Fibroblast of skin of left quadriceps (primary cell): ENCODE measurements at regions not wholly inside any gene's neighbourhood (a gene's known extent, or its start where the extent isn't known, plus 50 kb on each side); places are given as distances from the start of the nearest gene placed in this dataset.
"Not testable (repeated sequence)": the region's sequence is repeated elsewhere in the genome, so short reads cannot be mapped to it uniquely, and the experiment has no call there.

Experiments
- DNase-seq, 2 experiments: peaks; one replicate each; pipeline ENCODE4 v3.0.0-alpha.2; 2013; ENCODE audit warnings: low read depth in 2 of 2

DNA sequence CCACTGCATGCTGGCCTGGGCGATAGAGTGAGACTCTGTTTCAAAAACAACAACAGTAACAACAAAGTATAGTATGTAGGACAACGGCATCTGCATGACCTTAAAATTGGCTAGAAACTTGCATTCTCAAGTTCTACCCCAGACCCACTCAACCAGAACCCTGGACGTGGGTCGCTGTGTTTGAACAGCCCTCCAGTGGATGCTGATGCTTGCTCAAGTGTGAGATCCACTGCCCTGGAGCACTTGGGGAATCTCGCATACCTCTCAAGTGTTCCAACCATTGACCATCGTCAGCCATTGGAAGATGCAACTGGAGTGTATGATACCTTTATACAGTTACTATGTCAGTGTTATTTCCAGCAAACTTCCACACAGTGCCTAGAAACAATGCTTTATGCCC, 435.9 kb downstream of the DCDC2C start:
- DNase-seq, result no peak

DNA sequence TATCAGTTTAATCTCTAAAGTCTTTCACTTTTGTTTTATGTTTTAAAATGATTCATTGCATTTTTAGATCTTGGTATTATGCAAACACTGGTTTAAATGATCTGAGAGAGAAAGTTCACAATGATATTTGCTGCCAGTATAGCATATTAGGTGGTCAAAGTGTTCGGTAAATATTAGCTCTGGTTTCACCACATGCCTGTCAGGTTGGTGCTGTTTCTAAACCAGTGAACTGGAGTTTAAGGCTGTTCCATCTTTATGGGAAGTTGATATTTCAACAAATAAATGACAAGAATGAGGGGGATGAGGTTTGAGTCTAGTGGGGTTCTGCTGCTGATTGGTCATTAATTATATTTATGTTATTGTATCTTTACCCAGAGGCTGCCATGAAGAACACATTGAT, 436.4 kb downstream of the DCDC2C start:
- no peak for DNase-seq

DNA sequence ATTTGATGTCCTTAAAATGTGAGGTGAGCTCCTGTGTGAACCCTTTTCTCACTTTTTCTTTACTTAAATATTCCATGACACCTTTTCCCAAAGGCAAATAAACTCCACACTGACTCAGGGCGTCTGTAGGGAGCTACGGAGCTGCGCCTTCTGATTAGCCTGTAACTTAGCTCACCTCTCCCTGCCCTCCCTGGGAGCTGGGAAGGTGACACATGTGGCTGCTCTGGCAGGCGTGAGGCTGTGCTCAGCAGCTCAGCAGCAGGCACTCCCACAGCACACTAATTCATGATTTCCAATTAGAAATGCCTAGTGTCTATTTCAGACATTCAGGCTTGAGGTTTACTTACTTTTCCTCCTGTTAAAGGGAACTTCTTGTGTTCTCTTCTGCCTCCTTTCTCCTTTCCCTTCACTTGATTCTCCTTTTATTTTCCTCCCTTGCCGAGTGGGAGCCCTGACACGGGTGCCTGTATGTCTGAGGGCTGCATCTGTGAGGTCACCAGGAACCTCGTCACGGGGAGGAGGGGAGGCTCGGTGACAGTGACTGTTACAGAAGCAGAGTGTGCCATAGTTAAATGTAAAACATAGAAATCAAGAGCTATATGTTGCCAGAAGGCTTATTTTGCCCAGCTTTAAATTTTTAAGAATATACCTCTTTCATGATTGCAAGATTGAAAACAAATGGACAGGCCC, 437.1 kb downstream of the DCDC2C start:
- DNase-seq, result no peak

DNA sequence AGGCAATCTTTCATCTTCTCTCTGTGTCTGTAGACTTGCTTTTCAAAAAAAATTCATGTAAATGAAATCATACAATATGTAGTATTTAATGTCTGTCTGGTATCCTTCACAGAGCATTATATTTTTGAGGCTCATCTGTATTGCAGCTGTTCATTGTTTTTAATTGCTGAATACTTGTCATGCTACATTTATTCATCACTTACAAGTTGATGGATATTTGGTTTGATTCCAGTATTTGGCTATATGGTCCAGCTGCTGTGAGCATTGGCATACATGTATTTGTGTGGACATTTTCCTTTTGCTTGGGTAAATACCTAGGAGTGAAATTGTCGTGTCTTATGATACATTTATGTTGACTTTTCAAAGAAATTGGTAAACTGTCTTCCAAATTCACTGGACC, 441.4 kb downstream of the DCDC2C start:
- DNase-seq, result no peak

DNA sequence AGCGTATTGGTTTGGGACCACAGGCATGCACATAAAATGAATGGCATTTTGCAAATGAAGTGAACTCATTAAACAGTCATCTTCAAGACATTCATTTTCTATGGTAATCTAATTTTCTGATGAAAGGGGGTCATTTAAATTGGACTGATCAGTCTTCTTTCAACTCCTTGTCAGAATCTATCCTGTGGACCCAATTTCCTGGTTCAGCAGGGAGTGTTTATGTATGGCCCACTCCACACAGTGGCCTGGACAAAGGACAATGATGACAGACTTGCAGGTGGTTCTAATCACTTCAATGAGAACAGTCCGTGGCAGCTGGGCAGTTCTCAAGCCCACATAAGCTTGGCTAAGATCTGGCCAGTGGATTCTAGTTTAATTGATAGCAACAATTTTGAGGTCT, 448.1 kb downstream of the DCDC2C start:
- DNase-seq, result no peak

DNA sequence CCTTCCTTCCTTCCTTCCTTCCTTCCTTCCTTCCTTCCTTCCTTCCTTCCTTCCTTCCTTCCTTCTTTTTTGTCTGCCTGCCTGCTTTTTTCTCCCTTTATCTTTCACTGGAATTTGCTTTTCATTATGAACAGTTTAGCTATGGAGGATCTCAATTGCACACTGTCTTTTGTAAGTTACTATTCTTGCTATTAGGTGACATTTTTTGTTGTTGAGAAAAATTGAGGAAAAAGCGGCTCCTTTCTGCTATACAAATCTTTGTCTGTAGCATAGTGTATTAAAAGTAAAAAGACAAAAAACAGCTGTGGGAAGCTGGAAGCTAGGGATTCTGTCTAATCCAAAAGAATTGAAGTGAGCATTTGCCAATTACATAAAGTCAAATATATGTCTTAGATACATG, 448.7 kb downstream of the DCDC2C start:
- no peak for DNase-seq

DNA sequence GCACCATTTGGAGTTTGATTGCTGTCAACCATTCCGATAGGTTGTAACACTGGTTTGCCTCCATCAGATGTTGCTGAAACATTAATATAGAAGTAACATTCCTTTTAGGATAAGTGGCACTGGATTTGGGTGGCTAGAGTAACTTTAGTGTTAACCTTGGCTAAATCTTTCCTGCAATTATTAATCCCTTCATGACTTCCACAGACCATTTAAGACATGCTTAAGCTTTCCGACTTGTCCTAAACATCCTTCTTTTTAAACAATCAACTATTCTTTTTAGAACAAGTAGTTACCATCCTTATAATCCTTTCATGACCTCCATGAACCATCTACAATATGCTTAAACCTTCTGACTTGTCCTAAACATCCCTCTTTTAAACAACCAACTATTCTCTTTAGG, 465.5 kb downstream of the DCDC2C start:
- DNase-seq, result no peak

DNA sequence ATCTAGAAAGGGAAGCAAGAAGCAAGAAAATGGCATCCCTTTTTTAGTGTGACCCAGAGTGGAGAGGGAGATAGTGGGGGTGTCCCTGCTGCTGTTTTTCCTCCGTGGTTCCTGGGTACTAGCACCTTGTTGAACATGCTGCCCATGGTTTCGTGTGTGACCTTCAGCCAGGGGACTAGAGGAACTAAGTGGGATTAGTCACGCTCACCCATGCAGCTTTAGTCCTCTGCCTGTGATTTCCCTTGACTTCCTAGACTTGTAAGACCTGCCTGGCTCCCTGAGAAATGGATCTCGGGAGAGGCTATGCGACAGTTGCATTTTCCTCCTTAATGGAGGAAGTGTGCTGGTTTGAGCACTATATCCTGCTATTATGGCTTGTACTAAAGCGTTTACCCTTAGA, 471.4 kb downstream of the DCDC2C start:
- no peak for DNase-seq

DNA sequence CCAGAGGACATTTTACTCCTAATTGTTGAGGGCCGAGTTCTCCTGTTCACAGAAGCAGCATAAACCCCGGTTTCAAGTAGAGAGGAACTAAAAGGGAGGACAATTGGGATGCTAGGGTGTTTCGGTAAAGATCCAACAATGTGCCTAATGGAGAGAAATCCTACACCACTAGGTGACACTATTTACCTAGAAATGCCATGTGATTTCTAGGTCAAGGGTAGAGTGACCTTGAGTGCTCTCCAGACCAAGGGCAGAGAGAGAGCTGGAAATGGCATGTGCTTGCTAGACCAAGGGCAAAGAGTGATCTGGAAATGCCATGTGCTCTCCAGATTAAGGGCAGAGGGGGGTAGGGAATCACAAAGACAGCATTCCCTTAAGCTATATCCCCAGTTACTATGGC, 472.0 kb downstream of the DCDC2C start:
- no peak for DNase-seq

DNA sequence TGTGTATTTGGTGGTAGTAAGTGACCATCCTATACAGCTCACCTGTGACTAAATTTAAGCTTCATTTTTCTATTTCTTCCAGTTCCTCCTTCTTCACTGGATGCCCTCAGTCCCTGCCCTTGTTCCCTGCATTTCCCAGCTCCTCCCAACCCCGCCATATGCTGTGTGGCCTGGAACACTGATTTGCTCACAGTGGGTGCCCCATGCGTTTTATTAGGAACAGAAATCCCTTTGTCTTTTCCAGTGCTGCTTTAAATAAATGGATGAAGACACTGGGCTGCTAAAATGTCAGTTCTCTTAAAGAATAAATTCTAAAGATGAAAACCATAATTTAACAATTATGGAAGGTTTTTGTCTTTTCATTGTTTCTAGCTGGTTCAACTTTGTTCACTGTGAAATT, 477.3 kb downstream of the DCDC2C start:
- no peak for DNase-seq

DNA sequence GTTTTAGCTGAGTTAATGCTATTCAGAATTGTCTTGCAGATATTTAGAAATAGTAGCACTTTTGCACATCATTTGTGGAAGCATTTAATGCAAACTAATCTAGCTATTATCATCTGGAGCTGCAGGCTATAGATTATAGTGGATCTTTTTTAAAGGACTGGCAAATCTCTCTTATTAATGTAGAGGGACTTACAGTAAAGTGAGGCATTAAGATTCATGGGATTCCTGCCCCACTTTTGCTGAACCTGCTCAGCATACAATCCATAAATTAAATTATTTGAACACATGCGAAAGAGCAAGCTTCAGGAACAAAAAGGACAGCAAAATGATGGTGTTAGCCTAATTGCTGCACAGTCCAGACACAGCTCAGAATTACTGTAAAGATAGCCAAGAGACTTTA, 477.7 kb downstream of the DCDC2C start:
- DNase-seq, result no peak

DNA sequence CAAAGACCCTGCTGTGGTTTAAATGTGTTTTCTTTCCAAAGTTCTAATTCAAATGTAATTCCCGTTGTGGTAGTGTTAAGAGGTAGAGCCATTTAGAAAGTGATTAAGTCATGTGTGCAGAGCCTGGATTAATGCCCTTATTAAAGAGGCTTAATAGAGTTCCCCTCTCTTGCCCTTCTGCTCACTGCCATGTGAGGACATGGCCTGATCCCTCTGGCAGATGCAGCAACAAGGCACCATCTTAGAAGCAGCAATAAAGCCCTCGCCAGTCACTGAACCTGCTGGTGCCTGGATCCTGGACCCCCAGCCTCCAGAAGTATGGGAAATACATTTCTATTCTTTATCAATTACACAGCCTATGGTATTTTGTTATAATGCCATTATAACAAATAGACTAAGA, 485.2 kb downstream of the DCDC2C start:
- no peak for DNase-seq

DNA sequence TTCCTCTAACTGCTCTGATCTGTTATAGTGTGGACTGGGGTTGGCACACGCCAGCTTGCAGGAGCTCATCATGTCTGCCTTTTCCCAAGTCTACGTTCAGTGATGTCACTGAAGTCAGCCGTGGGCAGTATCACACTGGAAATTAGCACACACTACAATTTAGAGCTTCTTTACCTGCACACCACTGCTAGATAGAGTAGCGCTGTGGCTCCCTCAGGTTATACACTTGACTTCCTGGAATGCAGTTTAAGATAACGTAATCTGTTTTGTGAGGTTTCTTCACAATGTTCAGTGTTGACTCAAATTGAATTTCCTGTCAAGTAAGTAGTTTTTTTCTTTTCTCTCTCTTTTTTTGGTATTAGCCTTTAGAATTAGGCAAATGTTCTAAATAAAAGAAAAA, 487.2 kb downstream of the DCDC2C start:
- no peak for DNase-seq

DNA sequence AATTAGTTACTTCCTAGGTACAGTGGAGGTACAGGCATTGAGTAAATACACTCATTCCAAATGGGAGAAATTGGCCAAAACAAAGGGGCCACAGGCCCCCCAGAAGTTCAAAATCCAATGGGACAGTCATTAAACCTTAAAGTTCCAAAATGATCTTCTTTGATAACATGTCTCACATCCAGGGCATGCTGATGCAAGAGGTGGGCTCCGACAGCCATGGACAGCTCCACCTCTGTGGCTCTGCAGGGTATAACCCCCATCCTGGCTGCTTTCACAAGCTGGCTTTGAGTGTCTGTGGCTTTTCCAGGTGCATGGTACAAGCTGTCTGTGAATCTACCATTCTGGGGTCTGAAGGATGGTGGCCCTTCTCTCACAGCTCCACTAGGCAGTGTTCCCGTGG, 488.7 kb downstream of the DCDC2C start:
- no peak for DNase-seq

DNA sequence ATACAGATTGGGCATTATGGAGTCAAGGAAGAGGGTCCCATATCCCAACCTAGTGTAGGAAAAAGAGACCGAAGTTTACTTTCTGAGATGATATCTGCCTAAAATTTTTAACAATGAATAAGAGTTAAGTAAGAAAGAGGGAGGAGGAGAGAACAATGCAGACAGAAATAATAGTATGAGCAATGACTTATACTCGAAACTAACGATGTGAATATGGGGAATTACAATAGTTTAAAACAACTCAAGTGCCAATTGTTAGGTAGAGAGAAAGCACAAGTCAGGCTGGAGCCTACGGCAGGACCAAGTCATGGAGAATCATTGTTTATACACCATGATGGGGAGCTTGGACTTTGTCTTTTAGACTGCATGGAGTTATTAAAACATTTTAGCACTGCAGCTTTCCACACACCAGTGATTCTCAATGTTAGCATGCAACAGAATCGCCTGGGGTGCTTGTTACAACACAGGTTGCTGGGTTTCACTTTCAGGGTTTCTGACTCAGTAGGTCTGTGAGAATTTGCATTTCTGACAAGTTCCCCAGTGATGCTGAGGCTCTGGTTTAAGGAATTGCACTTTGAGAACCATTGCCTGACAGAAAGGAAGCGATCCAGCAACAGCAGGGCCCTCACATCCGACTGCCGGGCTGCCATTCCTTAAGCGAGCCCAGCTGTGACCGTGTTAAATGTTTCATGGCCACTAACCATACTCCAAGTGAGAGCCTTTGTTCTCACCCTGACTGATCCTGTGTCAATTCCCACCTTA, 511.2 kb downstream of the DCDC2C start:
- no peak for DNase-seq

DNA sequence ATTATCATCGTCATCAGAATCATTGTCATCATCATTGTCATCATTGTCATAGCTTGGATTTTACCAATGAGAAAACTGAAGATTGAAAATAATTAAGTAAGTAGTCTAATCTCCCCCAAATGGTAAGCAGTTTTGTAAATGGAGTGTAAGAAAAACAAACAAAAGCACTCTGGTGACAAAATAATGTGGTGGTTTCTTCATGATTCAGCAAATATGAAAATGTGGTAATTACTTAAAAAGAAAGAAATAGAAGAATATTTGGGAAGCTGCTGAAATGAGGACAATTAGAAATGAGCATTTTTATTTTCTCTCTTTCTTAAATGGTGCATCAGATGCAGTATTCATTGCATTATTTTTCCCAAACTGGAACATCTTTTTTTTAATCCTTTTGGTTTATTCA, 514.4 kb downstream of the DCDC2C start:
- DNase-seq, result no peak

DNA sequence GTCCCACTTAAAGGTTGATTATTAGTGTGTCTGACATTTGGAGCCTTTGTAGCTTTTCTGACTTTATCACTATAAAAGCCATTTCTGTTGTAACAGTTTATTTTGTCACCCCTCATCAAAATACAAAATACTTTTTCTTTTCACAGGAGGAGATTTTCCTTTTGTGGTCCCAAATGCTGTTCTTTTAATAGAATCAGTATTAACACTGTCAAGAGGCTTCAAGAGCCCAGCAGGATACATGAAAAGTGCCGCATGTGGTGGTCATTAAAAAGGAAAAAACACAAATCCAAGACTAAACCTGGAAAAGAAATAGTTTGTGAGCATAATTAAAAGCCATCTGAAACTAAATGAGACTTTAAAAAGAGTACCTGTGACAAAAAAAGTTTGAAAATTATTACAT, 515.7 kb downstream of the DCDC2C start:
- DNase-seq, result no peak

DNA sequence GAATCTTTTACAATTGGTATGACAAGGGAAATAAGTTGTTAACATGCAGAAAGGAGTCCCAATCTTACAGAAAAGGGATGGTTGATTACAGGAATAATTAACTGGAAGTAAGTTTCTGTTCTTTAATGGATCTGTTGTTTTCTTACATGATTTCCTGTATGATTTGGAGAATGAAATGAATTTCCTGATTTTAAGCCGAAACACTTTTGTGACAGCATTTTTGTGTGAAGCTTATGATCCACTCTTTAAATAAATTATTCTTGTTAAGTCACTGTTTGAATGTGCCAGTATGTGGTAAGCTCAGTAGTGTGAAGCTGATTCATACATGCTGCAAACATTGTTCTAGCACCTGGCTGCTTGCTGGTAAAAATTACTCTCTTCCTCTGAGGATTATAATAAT, 516.2 kb downstream of the DCDC2C start:
- DNase-seq, result no peak

DNA sequence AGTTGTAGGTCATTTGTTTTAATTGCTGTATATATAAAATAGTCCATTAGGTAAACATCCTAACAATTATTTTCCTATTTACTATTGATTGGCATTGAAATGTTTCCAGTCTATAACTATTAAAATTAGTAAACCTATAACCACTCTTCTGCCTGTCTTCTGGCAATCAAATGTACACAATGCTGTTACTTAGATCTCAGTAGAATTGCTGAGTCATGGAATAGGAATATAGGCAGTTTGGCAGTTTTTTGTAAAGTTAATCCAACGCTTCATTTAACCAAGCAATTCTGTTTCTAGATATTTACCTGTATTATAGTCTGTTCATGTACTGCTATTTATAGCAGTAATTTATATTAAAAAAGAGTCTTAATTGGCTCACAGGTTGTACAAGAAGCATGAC, 518.1 kb downstream of the DCDC2C start:
- no peak for DNase-seq

DNA sequence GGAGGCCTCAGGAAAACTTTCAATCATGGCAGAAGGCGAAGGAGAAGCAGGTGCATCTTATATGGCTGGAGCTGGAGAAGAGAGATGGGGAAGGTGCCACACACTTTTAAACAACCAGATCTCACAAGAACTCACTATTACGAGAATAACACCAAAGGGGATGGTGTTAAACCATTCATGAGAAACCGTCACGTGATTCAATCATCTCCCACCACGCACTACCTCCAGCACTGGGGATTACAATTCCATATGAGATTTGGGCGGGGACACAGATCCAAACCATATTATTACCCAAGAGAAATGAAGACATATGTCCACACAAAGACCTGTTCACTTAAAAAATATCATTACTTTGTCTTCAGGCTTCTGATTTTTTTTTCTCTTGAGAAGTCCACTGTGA, 518.5 kb downstream of the DCDC2C start:
- DNase-seq, result no peak

DNA sequence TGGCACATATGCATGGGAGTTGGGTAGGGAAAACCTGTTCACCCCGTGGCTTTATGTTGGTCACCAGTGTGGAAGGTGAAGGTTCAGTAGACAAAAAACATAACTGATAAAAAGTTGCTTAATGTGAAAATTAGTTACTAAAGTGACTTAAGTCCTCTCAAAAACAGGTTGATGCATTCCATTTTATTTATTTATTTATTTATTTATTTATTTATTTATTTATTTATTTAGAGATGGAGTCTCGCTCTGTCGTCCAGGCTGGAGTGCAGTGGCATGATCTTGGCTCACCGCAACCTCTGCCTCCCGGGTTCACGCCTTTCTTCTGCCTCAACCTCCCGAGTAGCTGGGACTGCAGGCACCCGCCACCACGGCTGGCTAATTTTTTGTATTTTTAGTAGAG, 541.0 kb downstream of the DCDC2C start:
- DNase-seq, result not testable (repeated sequence)

DNA sequence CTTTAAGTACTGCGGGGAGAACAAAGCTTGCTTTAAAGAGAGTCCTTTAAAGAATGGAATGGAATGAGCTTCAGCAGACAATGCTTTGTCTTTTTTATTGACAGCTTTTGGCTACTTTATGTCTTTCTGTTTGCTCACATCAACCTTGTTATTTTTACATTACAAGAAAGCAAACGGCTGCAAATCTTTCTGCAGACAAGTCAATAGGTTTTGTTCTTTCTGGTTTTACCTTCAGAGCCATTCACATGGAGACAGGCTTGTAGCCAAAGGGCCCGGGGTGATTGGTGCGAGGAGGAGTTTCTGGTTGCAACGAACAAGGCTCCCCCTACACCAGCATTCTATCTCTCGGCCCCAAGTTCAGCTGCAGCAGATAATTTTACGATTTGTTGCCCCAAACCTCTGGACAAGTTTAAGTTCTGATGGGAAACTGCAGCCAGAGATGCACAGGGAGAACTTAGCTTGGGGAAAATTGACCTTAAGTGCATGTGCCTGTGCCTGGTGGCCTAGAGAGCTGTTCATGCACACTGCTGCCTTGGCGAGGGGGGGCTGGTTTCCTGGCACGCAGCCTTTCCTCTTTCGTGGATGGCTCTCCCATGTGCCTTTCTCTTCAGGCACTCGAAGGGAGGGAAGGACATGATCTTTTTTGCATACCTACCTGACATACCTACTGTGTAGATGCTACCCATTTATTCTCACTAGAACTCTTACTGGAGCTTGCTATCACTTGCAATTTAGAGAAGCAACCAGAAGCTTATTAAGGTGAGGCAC, 543.2 kb downstream of the DCDC2C start:
- DNase-seq, result no peak

DNA sequence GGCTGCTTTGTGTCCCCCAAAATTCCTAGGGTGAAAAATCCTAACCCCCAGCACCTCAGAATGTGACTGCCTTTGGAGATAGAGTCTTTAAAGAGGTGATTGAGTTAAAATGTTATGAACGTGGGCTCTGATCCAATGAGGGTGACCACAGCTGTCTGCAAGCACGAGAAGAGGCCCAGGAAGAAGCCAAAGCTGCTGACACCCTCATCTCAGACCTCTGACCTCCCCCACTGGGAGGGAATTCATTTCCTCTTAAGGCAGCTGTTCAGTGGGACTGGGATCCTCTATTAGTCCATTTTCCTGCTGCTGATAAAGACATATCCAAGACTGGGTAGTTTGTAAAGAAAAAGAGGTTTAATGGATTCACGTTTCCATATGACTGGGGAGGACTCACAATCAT, 544.4 kb downstream of the DCDC2C start:
- no peak for DNase-seq
